ENCODE measurements at regions not wholly inside any gene's neighbourhood (a gene's known extent, or its start where the extent isn't known, plus 50 kb on each side); places are given as distances from the start of the nearest gene placed in this dataset.
A peak's percentile ranks its signal among the peaks of the same experiment; 100 is the strongest.

- no peaks in the 10 kb centered on the region for H3K4me1 ChIP-seq (ENCODE audit: insufficient read depth)
- H3K9me3 ChIP-seq (ENCODE audit: low read depth), result no peaks in the 10 kb centered on the region
- 55% methylated on average over 3 of the region's 3 CpGs for WGBS (ENCODE audit: low lambda C conversion rate, missing lambda C conversion rate)
- no peak overlapping the region for H3K4me3 ChIP-seq
- H2AFZ ChIP-seq, result no peak overlapping the region
- no peak overlapping the region for H3K4me2 ChIP-seq
- no peak for DNase-seq (ENCODE audit: low spot score)
- H3K36me3 ChIP-seq (replicated peaks; ENCODE audit: insufficient read depth, low read depth), result no peaks in the 10 kb centered on the region
- H4K20me1 ChIP-seq (ENCODE audit: insufficient read depth, poor library complexity, severe bottlenecking), result no peaks in the 10 kb centered on the region
- H3K79me2 ChIP-seq, result no peaks in the 10 kb centered on the region
- no peak overlapping the region for H3K27ac ChIP-seq
- TF ChIP-seq EZH2phosphoT487 (IDR thresholded peaks at IDR 0.05; ENCODE audit: low read depth, severe bottlenecking, unreplicated experiment) (no peak), CTCF (IDR thresholded peaks at IDR 0.05; ENCODE audit: poor library complexity) (no peak), EZH2 (IDR thresholded peaks at IDR 0.05; ENCODE audit: borderline replicate concordance) (no peak)
- peaks cover 8% of the 10 kb centered on the region for H3K27me3 ChIP-seq
- no peaks in the 10 kb centered on the region for H3K9me2 ChIP-seq (replicated peaks; ENCODE audit: insufficient read depth)
Measured at GRCh38 chr21:36548866-36549265, 68.9 kb upstream of the CLDN14 start.

GRCh38 chr21:36549470-36549869, 69.5 kb upstream of the CLDN14 start:
- no peak for TF ChIP-seq CTCF (IDR thresholded peaks at IDR 0.05; ENCODE audit: poor library complexity)
- TF ChIP-seq EZH2 (IDR thresholded peaks at IDR 0.05; ENCODE audit: borderline replicate concordance), result no peak
- TF ChIP-seq EZH2phosphoT487 (IDR thresholded peaks at IDR 0.05; ENCODE audit: low read depth, severe bottlenecking, unreplicated experiment), result no peak
- no peak overlapping the region for H3K27ac ChIP-seq
- peaks cover 2% of the 10 kb centered on the region for H3K27me3 ChIP-seq
- no peaks in the 10 kb centered on the region for H3K9me2 ChIP-seq (replicated peaks; ENCODE audit: insufficient read depth)
- no peaks in the 10 kb centered on the region for H3K36me3 ChIP-seq (replicated peaks; ENCODE audit: insufficient read depth, low read depth)
- H2AFZ ChIP-seq, result no peak overlapping the region
- DNase-seq (ENCODE audit: low spot score), result no peak
- H3K9me3 ChIP-seq (ENCODE audit: low read depth), result no peaks in the 10 kb centered on the region
- H3K4me2 ChIP-seq, result no peak overlapping the region
- no peak overlapping the region for H3K4me3 ChIP-seq
- H4K20me1 ChIP-seq (ENCODE audit: insufficient read depth, poor library complexity, severe bottlenecking), result no peaks in the 10 kb centered on the region
- H3K4me1 ChIP-seq (ENCODE audit: insufficient read depth), result no peaks in the 10 kb centered on the region
- no peaks in the 10 kb centered on the region for H3K79me2 ChIP-seq
- WGBS (ENCODE audit: low lambda C conversion rate, missing lambda C conversion rate), result 81% methylated on average over 7 of the region's 7 CpGs

GRCh38 chr21:36550761-36551160, 70.8 kb upstream of the CLDN14 start:
- 89% methylated on average over 7 of the region's 7 CpGs for WGBS (ENCODE audit: low lambda C conversion rate, missing lambda C conversion rate)
- no peak for DNase-seq (ENCODE audit: low spot score)
- TF ChIP-seq EZH2 (IDR thresholded peaks at IDR 0.05; ENCODE audit: borderline replicate concordance) (no peak), EZH2phosphoT487 (IDR thresholded peaks at IDR 0.05; ENCODE audit: low read depth, severe bottlenecking, unreplicated experiment) (no peak), CTCF (IDR thresholded peaks at IDR 0.05; ENCODE audit: poor library complexity) (no peak)
- Histone ChIP-seq H3K9me2 (replicated peaks; ENCODE audit: insufficient read depth) (no peaks in the 10 kb centered on the region), H3K79me2 (no peaks in the 10 kb centered on the region), H3K9me3 (ENCODE audit: low read depth) (no peaks in the 10 kb centered on the region), H3K36me3 (replicated peaks; ENCODE audit: insufficient read depth, low read depth) (no peaks in the 10 kb centered on the region), H4K20me1 (ENCODE audit: insufficient read depth, poor library complexity, severe bottlenecking) (no peaks in the 10 kb centered on the region), H3K4me1 (ENCODE audit: insufficient read depth) (no peaks in the 10 kb centered on the region), H3K4me3 (no peak overlapping the region), H3K27ac (no peak overlapping the region), H3K27me3 (no peaks in the 10 kb centered on the region), H3K4me2 (no peak overlapping the region), H2AFZ (no peak overlapping the region)

- H3K9me2 ChIP-seq (replicated peaks; ENCODE audit: insufficient read depth), result no peaks in the 10 kb centered on the region
- H3K79me2 ChIP-seq, result no peaks in the 10 kb centered on the region
- no peak for DNase-seq (ENCODE audit: low spot score)
- no peak overlapping the region for H3K27ac ChIP-seq
- no peak overlapping the region for H3K4me3 ChIP-seq
- H3K4me1 ChIP-seq (ENCODE audit: insufficient read depth), result no peaks in the 10 kb centered on the region
- no peaks in the 10 kb centered on the region for H3K36me3 ChIP-seq (replicated peaks; ENCODE audit: insufficient read depth, low read depth)
- H2AFZ ChIP-seq, result no peak overlapping the region
- H3K27me3 ChIP-seq, result no peaks in the 10 kb centered on the region
- H4K20me1 ChIP-seq (ENCODE audit: insufficient read depth, poor library complexity, severe bottlenecking), result no peaks in the 10 kb centered on the region
- TF ChIP-seq EZH2 (IDR thresholded peaks at IDR 0.05; ENCODE audit: borderline replicate concordance), result no peak
- no peak for TF ChIP-seq CTCF (IDR thresholded peaks at IDR 0.05; ENCODE audit: poor library complexity)
- no peak for TF ChIP-seq EZH2phosphoT487 (IDR thresholded peaks at IDR 0.05; ENCODE audit: low read depth, severe bottlenecking, unreplicated experiment)
- 74% methylated on average over 4 of the region's 4 CpGs for WGBS (ENCODE audit: low lambda C conversion rate, missing lambda C conversion rate)
- no peaks in the 10 kb centered on the region for H3K9me3 ChIP-seq (ENCODE audit: low read depth)
- peak overlapping the region; percentile 7 for H3K4me2 ChIP-seq
Measured at GRCh38 chr21:36551321-36551720, 71.4 kb upstream of the CLDN14 start.
